Vagina (tissue), 2 donors: ENCODE measurements at regions not wholly inside any gene's neighbourhood (a gene's known extent, or its start where the extent isn't known, plus 50 kb on each side); places are given as distances from the start of the nearest gene placed in this dataset.

Experiments used
- DNase-seq, 2 donors: peaks; one replicate each; pipeline ENCODE4 v3.0.0-alpha.2; 2017; ENCODE audit errors: extremely low spot score in 2 of 2
- H3K27ac ChIP-seq: fragments of 200-600 bp; sonication (generic); one replicate; pipeline ENCODE4 v1.5.1; 2019
- H3K27me3 ChIP-seq: fragments of 200-600 bp; sonication (generic); one replicate; pipeline ENCODE4 v1.5.1; 2019
- H3K36me3 ChIP-seq, 2 donors: fragments of 200-600 bp; sonication (generic); one replicate each; pipeline ENCODE4 v1.5.1; 2017 to 2019
- H3K4me1 ChIP-seq: fragments of 200-600 bp; sonication (generic); one replicate; pipeline ENCODE4 v1.5.1; 2019
- H3K4me3 ChIP-seq, 2 donors: fragments of 200-600 bp; sonication (generic); 1 replicate in 1 of 2; 2 replicates in 1 of 2; pipeline ENCODE4 v1.5.1; 2016 to 2019
- H3K9me3 ChIP-seq: fragments of 200-600 bp; sonication (generic); one replicate; pipeline ENCODE4 v1.5.1; 2019
- CTCF ChIP-seq, 3 experiments: fragments of 450-650 bp in 2 of 3; fragments of 200-600 bp in 1 of 3; sonication (generic) in 1 of 3; IDR thresholded peaks; one replicate each; pipeline ENCODE4 v1.5.1; 2017 to 2019; ENCODE audit warnings: antibody characterized with exemption in 3 of 3, mild to moderate bottlenecking in 2 of 3, moderate library complexity in 2 of 3
- POLR2A ChIP-seq, 2 donors: fragments of 450-650 bp; IDR thresholded peaks; one replicate each; pipeline ENCODE4 v1.6.1; 2017; ENCODE audit warnings: antibody characterized with exemption in 2 of 2, mild to moderate bottlenecking in 2 of 2, moderate library complexity in 2 of 2
- POLR2AphosphoS5 ChIP-seq, 2 donors: sonication (generic); formaldehyde crosslinking; IDR thresholded peaks; one replicate each; pipeline ENCODE4 v1.9.0; 2017; ENCODE audit warnings: antibody characterized with exemption in 2 of 2, mild to moderate bottlenecking in 2 of 2, low read depth in 1 of 2; ENCODE audit not compliant: insufficient read depth in 1 of 2
- intact Hi-C: fragments of 100-400 bp; cut with DNase I; formaldehyde crosslinking; loops from one replicate; pipeline ENCODE4 v1.15.1; 2023

DNA sequence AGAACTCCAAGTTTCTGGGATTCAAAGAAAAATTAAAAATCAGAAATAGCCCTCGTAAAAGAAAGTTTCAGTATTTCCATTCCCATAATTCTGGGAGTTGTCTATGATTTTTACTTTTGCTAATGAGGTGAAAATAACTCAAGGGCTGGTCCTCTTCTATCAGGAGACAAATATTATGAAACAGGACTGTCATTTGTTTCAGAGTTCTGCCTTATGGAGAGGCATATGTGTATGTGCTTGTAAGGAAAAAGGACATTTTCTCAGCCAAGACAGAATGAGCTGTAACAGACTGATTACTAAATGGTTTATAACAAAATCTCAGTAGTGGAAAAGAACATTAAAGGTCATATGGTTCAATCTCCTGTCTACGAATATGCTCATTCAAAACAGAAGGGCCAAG, 59.0 kb upstream of the TAB3 start:
- no peak for DNase-seq
- H3K9me3 ChIP-seq = no peaks in the 10 kb centered on the region
- no peaks in the 10 kb centered on the region for H3K27me3 ChIP-seq
- H3K27ac ChIP-seq = no peak overlapping the region
- H3K36me3 ChIP-seq = no peaks in the 10 kb centered on the region
- H3K4me3 ChIP-seq = no peak overlapping the region
- H3K4me1 ChIP-seq = no peaks in the 10 kb centered on the region
- TF ChIP-seq POLR2AphosphoS5 (IDR thresholded peaks at IDR 0.05; ENCODE audit: insufficient read depth in 1 of 2, low read depth in 1 of 2) = no peak
- TF ChIP-seq CTCF (IDR thresholded peaks at IDR 0.05) = no peak
- no peak for TF ChIP-seq POLR2A (IDR thresholded peaks at IDR 0.05)
- intact Hi-C loops = no loop called here

GRCh38 chrX:30943984-30944383, 54.9 kb upstream of the TAB3 start:
- intact Hi-C loops = no loop called here
- DNase-seq = no peak
- H3K27me3 ChIP-seq = no peaks in the 10 kb centered on the region

GRCh38 chrX:30941898-30942297, 52.8 kb upstream of the TAB3 start:
- no peak for TF ChIP-seq CTCF (IDR thresholded peaks at IDR 0.05)
- TF ChIP-seq POLR2AphosphoS5 (IDR thresholded peaks at IDR 0.05; ENCODE audit: insufficient read depth in 1 of 2, low read depth in 1 of 2) = no peak
- no peak for TF ChIP-seq POLR2A (IDR thresholded peaks at IDR 0.05)
- Histone ChIP-seq H3K9me3 (no peaks in the 10 kb centered on the region), H3K27ac (no peak overlapping the region), H3K4me1 (no peaks in the 10 kb centered on the region), H3K27me3 (no peaks in the 10 kb centered on the region), H3K36me3 (no peaks in the 10 kb centered on the region), H3K4me3 (no peak overlapping the region)
- DNase-seq = no peak
- intact Hi-C loops = no loop called here

More at GRCh38 chrX:30943984-30944383, 54.9 kb upstream of the TAB3 start:
- no peaks in the 10 kb centered on the region for H3K4me1 ChIP-seq
- H3K9me3 ChIP-seq = no peaks in the 10 kb centered on the region
- TF ChIP-seq CTCF (IDR thresholded peaks at IDR 0.05) (no peak), POLR2A (IDR thresholded peaks at IDR 0.05) (no peak), POLR2AphosphoS5 (IDR thresholded peaks at IDR 0.05; ENCODE audit: insufficient read depth in 1 of 2, low read depth in 1 of 2) (no peak)
- H3K36me3 ChIP-seq = no peaks in the 10 kb centered on the region
- no peak overlapping the region for H3K4me3 ChIP-seq
- no peak overlapping the region for H3K27ac ChIP-seq

DNA sequence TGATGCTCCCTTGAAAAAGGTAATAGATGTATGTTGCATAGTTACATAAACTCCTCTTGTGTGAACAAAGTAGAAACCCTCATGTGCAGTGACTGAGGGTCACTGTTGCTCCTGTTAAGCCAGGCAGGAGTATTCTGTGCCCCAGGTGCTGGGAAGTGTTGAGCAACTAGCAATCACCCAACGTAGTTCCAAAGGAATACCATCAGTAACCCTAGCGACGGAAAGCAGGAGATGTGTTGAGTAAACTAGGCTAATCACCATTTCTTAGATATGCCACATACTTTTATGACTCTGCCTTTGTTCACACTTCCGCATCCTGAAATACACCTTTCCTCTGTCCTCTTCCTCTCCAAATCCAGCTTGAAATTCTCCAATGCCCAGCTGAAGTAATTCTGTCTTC, 50.9 kb upstream of the TAB3 start:
- Histone ChIP-seq H3K9me3 (no peaks in the 10 kb centered on the region), H3K4me1 (no peaks in the 10 kb centered on the region), H3K27me3 (no peaks in the 10 kb centered on the region), H3K4me3 (no peak overlapping the region), H3K36me3 (no peaks in the 10 kb centered on the region), H3K27ac (no peak overlapping the region)
- intact Hi-C loops = no loop called here
- no peak for DNase-seq
- TF ChIP-seq POLR2AphosphoS5 (IDR thresholded peaks at IDR 0.05; ENCODE audit: insufficient read depth in 1 of 2, low read depth in 1 of 2) = no peak
- TF ChIP-seq CTCF (IDR thresholded peaks at IDR 0.05) = no peak
- TF ChIP-seq POLR2A (IDR thresholded peaks at IDR 0.05) = no peak
